Mesothelial cell of epicardium (in vitro differentiated cells): ENCODE measurements at regions not wholly inside any gene's neighbourhood (a gene's known extent, or its start where the extent isn't known, plus 50 kb on each side); places are given as distances from the start of the nearest gene placed in this dataset.

Experiments used
- DNase-seq, 2 experiments: peaks; one replicate each; pipeline ENCODE4 v3.0.0; 2021; ENCODE audit warnings: low spot score in 2 of 2; ENCODE audit not compliant: unreplicated experiment in 2 of 2
- H3K27ac Mint-ChIP-seq: 2 replicates; pipeline ENCODE4 v1.8.0; 2021; ENCODE audit warnings: mixed read lengths
- H3K27me3 Mint-ChIP-seq: 2 replicates; pipeline ENCODE4 v1.8.0; 2021; ENCODE audit warnings: low read depth, mixed read lengths
- H3K36me3 Mint-ChIP-seq: 2 replicates; pipeline ENCODE4 v1.8.0; 2021; ENCODE audit warnings: mixed read lengths
- H3K4me1 Mint-ChIP-seq: 2 replicates; pipeline ENCODE4 v1.8.0; 2021; ENCODE audit warnings: mixed read lengths
- H3K4me3 Mint-ChIP-seq: 2 replicates; pipeline ENCODE4 v1.8.0; 2021; ENCODE audit warnings: mild to moderate bottlenecking, moderate library complexity, mixed read lengths
- H3K9me3 Mint-ChIP-seq: 2 replicates; pipeline ENCODE4 v1.8.0; 2021; ENCODE audit warnings: mixed read lengths
- TF ChIP-seq, protein P1 (sequence below): fragments of 200-600 bp; sonication (generic); IDR thresholded peaks from one replicate; pipeline ENCODE4 v1.5.0; 2021; ENCODE audit warnings: antibody characterized with exemption; ENCODE audit not compliant: unreplicated experiment

GRCh38 chr5:74454263-74455030, 186.1 kb downstream of the ENC1 start:
- no peaks in the 10 kb centered on the region for H3K27me3 Mint-ChIP-seq
- H3K36me3 Mint-ChIP-seq: no peaks in the 10 kb centered on the region
- H3K9me3 Mint-ChIP-seq: peaks cover 6% of the 10 kb centered on the region
- no peak for DNase-seq
- no peak overlapping the region for H3K4me3 Mint-ChIP-seq
- no peak overlapping the region for H3K27ac Mint-ChIP-seq
- H3K4me1 Mint-ChIP-seq: peaks cover 16% of the 10 kb centered on the region
- TF ChIP-seq, protein P1, sequence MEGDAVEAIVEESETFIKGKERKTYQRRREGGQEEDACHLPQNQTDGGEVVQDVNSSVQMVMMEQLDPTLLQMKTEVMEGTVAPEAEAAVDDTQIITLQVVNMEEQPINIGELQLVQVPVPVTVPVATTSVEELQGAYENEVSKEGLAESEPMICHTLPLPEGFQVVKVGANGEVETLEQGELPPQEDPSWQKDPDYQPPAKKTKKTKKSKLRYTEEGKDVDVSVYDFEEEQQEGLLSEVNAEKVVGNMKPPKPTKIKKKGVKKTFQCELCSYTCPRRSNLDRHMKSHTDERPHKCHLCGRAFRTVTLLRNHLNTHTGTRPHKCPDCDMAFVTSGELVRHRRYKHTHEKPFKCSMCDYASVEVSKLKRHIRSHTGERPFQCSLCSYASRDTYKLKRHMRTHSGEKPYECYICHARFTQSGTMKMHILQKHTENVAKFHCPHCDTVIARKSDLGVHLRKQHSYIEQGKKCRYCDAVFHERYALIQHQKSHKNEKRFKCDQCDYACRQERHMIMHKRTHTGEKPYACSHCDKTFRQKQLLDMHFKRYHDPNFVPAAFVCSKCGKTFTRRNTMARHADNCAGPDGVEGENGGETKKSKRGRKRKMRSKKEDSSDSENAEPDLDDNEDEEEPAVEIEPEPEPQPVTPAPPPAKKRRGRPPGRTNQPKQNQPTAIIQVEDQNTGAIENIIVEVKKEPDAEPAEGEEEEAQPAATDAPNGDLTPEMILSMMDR: no peak

- no peaks in the 10 kb centered on the region for H3K27me3 Mint-ChIP-seq
- TF ChIP-seq, protein P1: no peak
- H3K4me3 Mint-ChIP-seq: no peak overlapping the region
- no peaks in the 10 kb centered on the region for H3K36me3 Mint-ChIP-seq
- no peak for DNase-seq
- no peak overlapping the region for H3K27ac Mint-ChIP-seq
- H3K4me1 Mint-ChIP-seq: peaks cover 10% of the 10 kb centered on the region
- H3K9me3 Mint-ChIP-seq: peaks cover 6% of the 10 kb centered on the region
These were observed 187.7 kb downstream of the ENC1 start for GRCh38 chr5:74452856-74453255.

DNA sequence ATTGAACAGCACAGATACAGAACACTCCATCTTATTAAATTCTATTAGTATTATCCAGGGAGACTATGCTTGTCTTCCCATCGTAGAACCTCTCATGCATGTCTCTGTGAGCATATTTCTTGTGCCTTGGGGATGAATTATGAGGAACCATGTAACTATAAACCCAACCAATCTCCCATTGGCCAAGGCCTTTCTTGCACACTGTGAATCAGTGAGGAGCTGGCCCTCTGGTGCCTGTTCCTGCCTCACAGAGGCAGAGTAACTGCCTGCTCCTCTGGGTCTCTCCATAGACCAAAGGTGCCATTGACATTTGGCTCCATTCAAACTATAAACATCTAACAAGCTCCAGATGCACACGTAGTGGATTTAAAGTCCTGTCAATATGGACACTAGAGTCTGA, 190.4 kb downstream of the ENC1 start:
- Mint-ChIP-seq H3K4me1 (peaks cover 15% of the 10 kb centered on the region), H3K4me3 (no peak overlapping the region), H3K9me3 (peaks cover 2% of the 10 kb centered on the region), H3K27me3 (no peaks in the 10 kb centered on the region), H3K27ac (no peak overlapping the region), H3K36me3 (no peaks in the 10 kb centered on the region)
- TF ChIP-seq, protein P1: no peak
- no peak for DNase-seq

GRCh38 chr5:74446725-74447241, 193.7 kb downstream of the ENC1 start:
- Mint-ChIP-seq H3K4me3 (no peak overlapping the region), H3K36me3 (no peaks in the 10 kb centered on the region), H3K4me1 (peaks cover 21% of the 10 kb centered on the region), H3K27ac (no peak overlapping the region), H3K9me3 (no peaks in the 10 kb centered on the region), H3K27me3 (no peaks in the 10 kb centered on the region)
- TF ChIP-seq, protein P1: no peak
- DNase-seq: no peak

DNA sequence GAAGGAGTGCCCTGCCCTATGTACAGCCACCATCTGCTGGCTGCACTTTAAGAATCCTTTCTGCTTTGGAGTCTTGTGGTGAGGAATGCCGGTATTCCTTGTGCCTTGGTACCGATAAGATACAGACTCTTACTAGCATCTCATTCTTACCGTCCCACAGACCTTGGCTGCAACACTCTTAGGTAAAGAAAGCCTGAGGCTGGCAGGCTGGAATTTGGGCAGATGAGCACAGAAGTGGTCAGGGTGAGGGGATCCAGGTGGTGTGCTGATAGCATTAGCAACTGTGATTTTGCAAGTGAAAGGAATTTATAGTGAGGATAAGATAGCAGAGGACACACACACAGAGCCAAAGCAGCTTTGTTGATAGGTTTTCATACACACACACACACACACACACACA, 198.1 kb downstream of the ENC1 start:
- H3K9me3 Mint-ChIP-seq: peaks cover under 1% of the 10 kb centered on the region
- H3K27ac Mint-ChIP-seq: peak overlapping the region; percentile 3
- no peak overlapping the region for H3K4me3 Mint-ChIP-seq
- H3K4me1 Mint-ChIP-seq: peaks cover 13% of the 10 kb centered on the region
- no peaks in the 10 kb centered on the region for H3K36me3 Mint-ChIP-seq
- H3K27me3 Mint-ChIP-seq: no peaks in the 10 kb centered on the region
- TF ChIP-seq, protein P1: no peak
- DNase-seq: no peak
